Activated naive CD4-positive, alpha-beta T cell treated with anti-CD3 and anti-CD28 coated beads for 36 hours (primary cell): ENCODE measurements at regions not wholly inside any gene's neighbourhood (a gene's known extent, or its start where the extent isn't known, plus 50 kb on each side); places are given as distances from the start of the nearest gene placed in this dataset.
"Not testable (repeated sequence)": the region's sequence is repeated elsewhere in the genome, so short reads cannot be mapped to it uniquely, and the experiment has no call there.

ENCODE experiments used
- CTCF ChIA-PET: fragments of 350-600 bp; sonication (Branson Sonifier 250); formaldehyde crosslinking; loops from one replicate; lab custom pipeline; 2021; ENCODE audit warnings: antibody characterized with exemption; lab: Charles Lee
- DNase-seq: peaks from one replicate; pipeline ENCODE4 v3.0.0-alpha.2; 2020
- H3K27ac Mint-ChIP-seq: one replicate; pipeline ENCODE4 v1.8.0; 2021; ENCODE audit warnings: mild to moderate bottlenecking, mixed read lengths
- H3K27me3 Mint-ChIP-seq: one replicate; pipeline ENCODE4 v1.8.0; 2021; ENCODE audit warnings: low read depth, mixed read lengths
- H3K36me3 Mint-ChIP-seq: one replicate; pipeline ENCODE4 v1.8.0; 2021; ENCODE audit warnings: low read depth, mixed read lengths
- H3K4me1 Mint-ChIP-seq: one replicate; pipeline ENCODE4 v1.8.0; 2021; ENCODE audit warnings: low read depth, mixed read lengths
- H3K4me3 Mint-ChIP-seq: one replicate; pipeline ENCODE4 v1.8.0; 2021; ENCODE audit warnings: mild to moderate bottlenecking, moderate library complexity, mixed read lengths
- H3K9me3 Mint-ChIP-seq: one replicate; pipeline ENCODE4 v1.8.0; 2021; ENCODE audit warnings: mixed read lengths
- intact Hi-C: fragments of 100-400 bp; cut with micrococcal nuclease; formaldehyde crosslinking; loops from one replicate; pipeline ENCODE4 v1.15.1; 2023

DNA sequence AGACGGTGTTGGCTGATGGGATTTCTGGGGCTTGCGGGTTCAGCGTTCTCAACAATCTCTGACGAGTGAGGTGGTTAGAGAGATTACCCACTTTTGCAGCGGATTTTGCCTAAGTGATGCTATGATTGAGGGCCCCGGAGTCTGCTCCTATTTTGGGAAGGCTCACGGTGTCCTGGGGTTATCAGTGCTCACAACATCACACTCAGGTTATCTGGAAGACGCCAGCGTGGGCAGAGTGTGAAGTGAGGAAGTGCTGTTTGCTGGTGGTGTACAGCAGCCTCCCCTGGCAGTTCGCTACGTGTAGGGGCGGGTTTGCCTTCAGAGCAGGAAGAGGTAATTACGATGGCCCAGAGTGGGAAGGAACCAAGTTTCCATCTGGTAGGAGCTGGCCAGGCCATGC lies 341.2 kb upstream of the IRX2 start:
- Mint-ChIP-seq H3K27me3 (no peaks in the 10 kb centered on the region), H3K9me3 (peaks cover 3% of the 10 kb centered on the region), H3K4me1 (no peaks in the 10 kb centered on the region), H3K36me3 (no peaks in the 10 kb centered on the region), H3K27ac (no peak overlapping the region), H3K4me3 (no peak overlapping the region)
- CTCF ChIA-PET = no interaction called here
- intact Hi-C loops = no loop called here
- no peak for DNase-seq

GRCh38 chr5:3092211-3092610 lies 340.7 kb upstream of the IRX2 start:
- intact Hi-C loops = no loop called here
- Mint-ChIP-seq H3K4me1 (no peaks in the 10 kb centered on the region), H3K36me3 (no peaks in the 10 kb centered on the region), H3K9me3 (peaks cover 3% of the 10 kb centered on the region), H3K27me3 (no peaks in the 10 kb centered on the region), H3K27ac (no peak overlapping the region), H3K4me3 (no peak overlapping the region)
- no peak for DNase-seq
- CTCF ChIA-PET = no interaction called here

DNA sequence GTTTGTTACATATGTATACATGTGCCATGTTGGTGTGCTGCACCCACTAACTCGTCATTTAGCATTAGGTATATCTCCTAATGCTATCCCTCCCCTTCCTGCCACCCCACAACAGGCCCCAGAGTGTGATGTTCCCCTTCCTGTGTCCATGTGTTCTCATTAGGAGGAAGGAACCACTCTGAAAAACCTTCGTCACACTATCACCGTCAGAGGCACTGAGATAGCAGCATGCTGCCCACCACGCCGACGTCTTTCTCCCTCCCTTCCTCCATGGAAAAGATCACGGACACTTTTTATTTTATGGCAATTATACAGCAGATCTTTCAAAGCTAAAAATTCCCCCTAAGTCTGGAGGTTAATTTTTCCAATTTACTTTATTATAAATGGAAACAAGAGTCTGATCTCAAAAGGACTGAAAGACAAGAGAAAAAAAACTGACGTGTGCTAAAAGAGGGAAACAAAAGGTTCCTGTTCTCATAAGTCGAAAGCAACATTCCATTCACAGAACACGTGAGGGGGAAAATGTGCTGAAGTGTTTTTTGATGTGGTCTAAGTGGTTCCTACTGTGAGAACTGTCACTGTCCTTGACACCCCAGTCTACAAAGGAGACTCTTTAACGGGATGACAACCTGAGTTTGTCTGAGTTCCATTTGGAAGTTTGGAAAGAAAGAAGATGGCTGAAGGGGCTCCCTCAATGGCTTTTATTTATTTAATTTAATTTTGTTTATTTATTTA lies 339.7 kb upstream of the IRX2 start:
- intact Hi-C loops = no loop called here
- Mint-ChIP-seq H3K27me3 (no peaks in the 10 kb centered on the region), H3K4me3 (no peak overlapping the region), H3K27ac (no peak overlapping the region), H3K4me1 (no peaks in the 10 kb centered on the region), H3K36me3 (no peaks in the 10 kb centered on the region), H3K9me3 (peaks cover 5% of the 10 kb centered on the region)
- DNase-seq = no peak
- CTCF ChIA-PET = no interaction called here

GRCh38 chr5:3090305-3090704 lies 338.8 kb upstream of the IRX2 start:
- intact Hi-C loops, H3K9me3 Mint-ChIP-seq, H3K27me3 Mint-ChIP-seq, H3K4me3 Mint-ChIP-seq, H3K36me3 Mint-ChIP-seq, DNase-seq, H3K27ac Mint-ChIP-seq, H3K4me1 Mint-ChIP-seq, CTCF ChIA-PET: not testable (repeated sequence)

DNA sequence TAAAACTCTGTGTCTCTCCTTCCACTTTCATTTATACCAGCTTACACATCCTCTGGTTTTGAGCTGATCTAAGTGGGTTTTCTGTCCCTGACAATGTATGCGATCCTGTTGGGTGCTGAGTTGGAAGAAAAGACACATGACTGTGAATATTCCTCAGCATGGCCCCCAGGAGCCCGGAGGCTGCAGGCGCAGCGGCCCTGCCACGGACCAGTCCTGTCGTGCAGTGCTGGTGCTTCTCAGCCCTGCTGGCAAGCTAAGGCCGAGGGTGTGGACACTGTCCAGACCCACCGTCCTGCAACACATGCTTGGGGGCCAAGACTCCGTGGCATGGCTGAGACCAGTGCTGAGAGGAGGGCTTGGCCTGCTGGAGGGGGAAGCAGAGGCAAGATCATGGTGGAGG lies 328.9 kb upstream of the IRX2 start:
- no peaks in the 10 kb centered on the region for H3K36me3 Mint-ChIP-seq
- CTCF ChIA-PET = no interaction called here
- intact Hi-C loops = no loop called here
- H3K4me1 Mint-ChIP-seq = no peaks in the 10 kb centered on the region
- H3K4me3 Mint-ChIP-seq = no peak overlapping the region
- no peaks in the 10 kb centered on the region for H3K27me3 Mint-ChIP-seq
- H3K27ac Mint-ChIP-seq = no peak overlapping the region
- DNase-seq = no peak
- peaks cover 17% of the 10 kb centered on the region for H3K9me3 Mint-ChIP-seq

DNA sequence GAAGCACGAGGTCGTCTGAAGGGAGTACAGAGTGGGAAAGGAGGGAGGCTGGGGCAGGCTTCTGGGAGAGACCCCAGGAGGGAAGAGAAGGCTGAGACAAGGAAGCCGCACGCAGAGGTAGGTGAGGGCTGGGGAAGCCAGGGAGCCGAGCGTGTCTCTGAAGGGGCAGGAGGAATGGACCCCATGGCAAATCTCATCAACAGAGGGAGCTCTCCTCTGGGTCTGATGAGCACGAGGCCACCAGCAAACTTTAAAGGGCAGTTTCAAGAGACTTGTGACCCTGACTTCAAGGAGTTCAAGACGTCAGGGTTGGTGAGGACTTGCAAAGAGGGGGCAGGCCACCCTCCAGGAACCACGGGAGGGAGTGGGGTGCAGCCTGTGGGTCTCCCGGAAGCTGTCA lies 326.2 kb upstream of the IRX2 start:
- Mint-ChIP-seq H3K27me3 (no peaks in the 10 kb centered on the region), H3K4me3 (no peak overlapping the region), H3K27ac (no peak overlapping the region), H3K4me1 (no peaks in the 10 kb centered on the region), H3K36me3 (no peaks in the 10 kb centered on the region), H3K9me3 (peaks cover 19% of the 10 kb centered on the region)
- intact Hi-C loops = no loop called here
- no peak for DNase-seq
- CTCF ChIA-PET = no interaction called here

DNA sequence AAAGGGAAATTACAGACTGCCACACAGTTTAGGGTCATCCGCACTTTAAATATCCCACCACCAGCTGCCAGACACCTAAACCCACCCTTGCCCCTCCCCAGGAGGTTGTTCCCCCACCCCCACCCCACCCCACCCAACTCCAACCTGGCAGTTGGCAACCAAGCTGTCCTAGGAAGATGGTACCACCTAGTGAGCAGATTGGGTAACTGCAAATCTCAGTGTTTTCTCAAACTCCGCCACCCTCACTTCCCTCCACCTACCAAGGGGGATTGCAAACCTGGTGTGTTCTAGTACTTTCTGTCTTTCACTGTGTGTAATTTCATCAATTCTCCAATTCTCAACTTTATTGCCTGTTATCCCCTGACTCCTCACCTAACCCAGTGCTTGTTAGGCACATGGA lies 323.8 kb upstream of the IRX2 start:
- intact Hi-C loops = no loop called here
- no peak overlapping the region for H3K27ac Mint-ChIP-seq
- H3K4me1 Mint-ChIP-seq = no peaks in the 10 kb centered on the region
- no peaks in the 10 kb centered on the region for H3K36me3 Mint-ChIP-seq
- no peak for DNase-seq
- H3K4me3 Mint-ChIP-seq = no peak overlapping the region
- CTCF ChIA-PET = no interaction called here
- H3K27me3 Mint-ChIP-seq = no peaks in the 10 kb centered on the region
- H3K9me3 Mint-ChIP-seq = peaks cover 24% of the 10 kb centered on the region

- no peak overlapping the region for H3K27ac Mint-ChIP-seq
- intact Hi-C loops = no loop called here
- no peaks in the 10 kb centered on the region for H3K36me3 Mint-ChIP-seq
- no peaks in the 10 kb centered on the region for H3K4me1 Mint-ChIP-seq
- CTCF ChIA-PET = no interaction called here
- peaks cover 7% of the 10 kb centered on the region for H3K9me3 Mint-ChIP-seq
- no peaks in the 10 kb centered on the region for H3K27me3 Mint-ChIP-seq
- DNase-seq = no peak
- H3K4me3 Mint-ChIP-seq = no peak overlapping the region
Measured at GRCh38 chr5:3068401-3068800, 316.9 kb upstream of the IRX2 start.

- no peaks in the 10 kb centered on the region for H3K27me3 Mint-ChIP-seq
- H3K36me3 Mint-ChIP-seq = peaks cover 1% of the 10 kb centered on the region
- intact Hi-C loops = no loop called here
- H3K4me3 Mint-ChIP-seq = no peak overlapping the region
- no peaks in the 10 kb centered on the region for H3K4me1 Mint-ChIP-seq
- no peak overlapping the region for H3K27ac Mint-ChIP-seq
- H3K9me3 Mint-ChIP-seq = peaks cover 13% of the 10 kb centered on the region
- CTCF ChIA-PET = no interaction called here
- DNase-seq = no peak
Measured at GRCh38 chr5:3060283-3060682, 308.8 kb upstream of the IRX2 start.

DNA sequence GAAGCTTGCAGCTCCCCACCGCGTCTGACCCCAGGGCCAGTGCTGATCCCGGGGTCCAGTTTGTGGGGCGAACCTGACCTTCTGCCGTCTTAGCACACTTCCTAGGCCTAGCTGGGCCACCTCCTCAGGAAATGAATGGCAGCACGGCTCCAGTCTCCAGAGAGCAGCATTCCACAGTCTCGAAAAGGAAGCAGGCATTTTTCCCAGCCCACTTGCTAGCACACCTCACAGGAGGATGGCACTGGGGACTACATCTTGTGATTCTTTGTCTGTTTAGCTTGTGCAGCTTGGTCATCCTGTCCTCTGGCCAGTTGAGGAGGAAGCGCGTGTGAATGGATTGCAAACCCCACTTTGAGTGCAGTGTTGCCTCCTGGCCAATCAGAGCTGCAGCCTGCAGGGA lies 308.0 kb upstream of the IRX2 start:
- intact Hi-C loops = no loop called here
- Mint-ChIP-seq H3K9me3 (peaks cover 13% of the 10 kb centered on the region), H3K27ac (no peak overlapping the region), H3K4me1 (no peaks in the 10 kb centered on the region), H3K36me3 (peaks cover 1% of the 10 kb centered on the region), H3K27me3 (no peaks in the 10 kb centered on the region), H3K4me3 (no peak overlapping the region)
- CTCF ChIA-PET = no interaction called here
- DNase-seq = no peak

DNA sequence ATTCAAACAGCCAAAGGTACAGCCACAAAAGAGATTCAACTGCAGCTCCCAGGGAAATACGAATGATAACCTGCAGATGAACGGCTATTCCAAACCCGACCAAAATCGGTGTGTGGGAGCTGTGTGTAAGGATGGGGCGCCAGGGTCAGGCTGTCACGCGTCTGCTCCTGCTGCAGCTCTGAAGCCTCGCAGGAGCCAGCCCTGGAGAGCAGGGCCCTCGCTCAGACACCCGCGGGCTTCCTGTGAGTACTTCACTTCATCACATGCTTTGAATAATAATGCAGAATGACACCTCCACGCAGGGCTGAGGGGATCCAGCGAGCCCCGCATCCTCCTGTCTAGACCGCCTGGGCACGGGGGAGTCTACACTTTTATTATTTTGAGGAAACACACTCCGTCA lies 307.5 kb upstream of the IRX2 start:
- Mint-ChIP-seq H3K36me3 (peaks cover 1% of the 10 kb centered on the region), H3K4me3 (no peak overlapping the region), H3K27ac (no peak overlapping the region), H3K9me3 (peaks cover 16% of the 10 kb centered on the region), H3K27me3 (no peaks in the 10 kb centered on the region), H3K4me1 (no peaks in the 10 kb centered on the region)
- intact Hi-C loops = no loop called here
- DNase-seq = no peak
- CTCF ChIA-PET = no interaction called here

DNA sequence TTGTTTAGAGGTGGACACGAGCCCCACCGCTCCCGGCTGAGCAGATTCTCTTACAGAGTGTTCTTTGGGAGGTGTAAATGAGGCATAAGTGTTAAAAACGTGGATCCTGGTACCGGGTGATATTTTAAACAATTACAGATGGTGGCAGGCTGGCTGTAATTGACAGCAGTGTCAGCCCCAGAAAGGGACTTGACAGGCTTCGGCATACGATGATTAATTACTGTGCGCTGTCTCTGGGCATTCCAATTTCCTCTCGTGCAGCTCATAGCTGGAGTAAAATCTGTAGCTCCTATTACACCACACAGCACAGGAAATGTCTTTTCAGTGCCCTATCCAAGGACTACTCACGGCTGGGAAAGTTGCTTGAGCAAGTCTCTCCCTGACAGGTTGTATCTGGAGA lies 305.4 kb upstream of the IRX2 start:
- DNase-seq = no peak
- Mint-ChIP-seq H3K27ac (no peak overlapping the region), H3K27me3 (no peaks in the 10 kb centered on the region), H3K36me3 (peaks cover 1% of the 10 kb centered on the region), H3K4me1 (no peaks in the 10 kb centered on the region), H3K4me3 (no peak overlapping the region), H3K9me3 (peaks cover 17% of the 10 kb centered on the region)
- CTCF ChIA-PET = no interaction called here
- intact Hi-C loops = no loop called here

DNA sequence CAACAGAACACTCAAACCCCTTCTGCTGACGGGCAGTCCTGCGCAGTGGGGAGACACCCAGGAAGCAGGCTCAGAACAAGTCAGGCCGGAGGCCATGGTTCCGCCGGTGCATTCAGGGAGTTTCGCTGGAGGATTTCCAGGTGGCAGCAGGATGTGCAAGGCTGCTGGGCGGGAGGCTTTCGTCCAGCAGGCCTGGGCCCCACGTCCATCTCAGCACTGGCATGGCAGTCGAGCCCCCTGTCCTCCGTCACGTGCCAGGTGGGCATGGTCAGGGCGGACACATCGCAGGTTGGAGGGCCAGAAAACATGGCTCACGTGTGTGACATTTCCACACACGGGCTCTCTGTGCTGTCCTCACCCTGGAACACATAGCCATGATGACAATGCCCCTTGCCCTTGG lies 299.9 kb upstream of the IRX2 start:
- CTCF ChIA-PET = no interaction called here
- H3K9me3 Mint-ChIP-seq = peaks cover 8% of the 10 kb centered on the region
- H3K4me3 Mint-ChIP-seq = no peak overlapping the region
- H3K36me3 Mint-ChIP-seq = no peaks in the 10 kb centered on the region
- no peaks in the 10 kb centered on the region for H3K4me1 Mint-ChIP-seq
- H3K27ac Mint-ChIP-seq = no peak overlapping the region
- DNase-seq = no peak
- intact Hi-C loops = no loop called here
- no peaks in the 10 kb centered on the region for H3K27me3 Mint-ChIP-seq
